SU-DHL-6 (cell line): ENCODE measurements at regions not wholly inside any gene's neighbourhood (a gene's known extent, or its start where the extent isn't known, plus 50 kb on each side); places are given as distances from the start of the nearest gene placed in this dataset.

Source experiments
- EZH2phosphoT487 ChIP-seq: fragments of 200-600 bp; sonication (generic), shearing (Covaris generic); conservative IDR thresholded peaks from 2 replicates; pipeline ENCODE4 v1.6.1; 2018; ENCODE audit warnings: mild to moderate bottlenecking, antibody characterized with exemption, low read length, moderate library complexity, mixed read lengths
- TF ChIP-seq, protein P1 (sequence below): fragments of 200-600 bp; sonication (generic); IDR thresholded peaks from one replicate; pipeline ENCODE4 v1.5.1; 2017; ENCODE audit warnings: antibody characterized with exemption, mild to moderate bottlenecking, low read length, moderate library complexity; ENCODE audit not compliant: insufficient read depth, poor library complexity, severe bottlenecking

DNA sequence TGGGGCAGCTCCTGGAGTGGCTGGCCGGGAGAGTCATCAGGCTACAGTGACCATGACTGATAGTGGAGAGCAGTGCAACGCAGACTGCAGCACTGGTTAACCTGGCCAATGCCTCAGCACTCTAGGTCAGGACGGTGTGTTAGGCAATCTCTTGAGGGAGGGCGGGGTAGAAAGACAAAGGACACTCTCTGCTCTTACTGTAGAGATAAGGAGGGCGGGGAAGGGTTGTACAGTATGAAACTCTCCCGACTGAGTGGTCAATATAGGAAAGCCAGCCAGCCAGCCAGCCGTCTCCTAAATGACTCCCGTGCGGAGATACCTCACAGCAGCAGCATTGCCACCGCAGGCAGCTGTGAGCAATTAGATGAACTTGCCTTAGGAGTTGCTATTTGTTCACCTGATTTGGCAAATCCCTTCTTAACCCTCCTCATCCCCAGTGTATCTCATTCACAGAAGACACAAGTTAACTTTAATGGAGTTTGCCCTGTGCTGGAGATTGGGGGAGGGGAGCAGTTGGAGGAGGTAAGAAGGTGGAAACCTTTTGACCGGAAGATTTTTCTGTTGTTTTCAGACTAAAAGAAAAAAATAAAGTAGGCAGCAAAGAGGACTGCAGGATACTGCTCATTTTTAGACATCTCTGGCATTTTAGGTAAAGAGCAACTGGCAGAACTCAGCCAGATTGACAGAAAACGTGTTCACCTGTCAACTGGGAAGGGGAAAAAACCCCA is 330.5 kb downstream of the HNRNPD start:
- TF ChIP-seq, protein P1, sequence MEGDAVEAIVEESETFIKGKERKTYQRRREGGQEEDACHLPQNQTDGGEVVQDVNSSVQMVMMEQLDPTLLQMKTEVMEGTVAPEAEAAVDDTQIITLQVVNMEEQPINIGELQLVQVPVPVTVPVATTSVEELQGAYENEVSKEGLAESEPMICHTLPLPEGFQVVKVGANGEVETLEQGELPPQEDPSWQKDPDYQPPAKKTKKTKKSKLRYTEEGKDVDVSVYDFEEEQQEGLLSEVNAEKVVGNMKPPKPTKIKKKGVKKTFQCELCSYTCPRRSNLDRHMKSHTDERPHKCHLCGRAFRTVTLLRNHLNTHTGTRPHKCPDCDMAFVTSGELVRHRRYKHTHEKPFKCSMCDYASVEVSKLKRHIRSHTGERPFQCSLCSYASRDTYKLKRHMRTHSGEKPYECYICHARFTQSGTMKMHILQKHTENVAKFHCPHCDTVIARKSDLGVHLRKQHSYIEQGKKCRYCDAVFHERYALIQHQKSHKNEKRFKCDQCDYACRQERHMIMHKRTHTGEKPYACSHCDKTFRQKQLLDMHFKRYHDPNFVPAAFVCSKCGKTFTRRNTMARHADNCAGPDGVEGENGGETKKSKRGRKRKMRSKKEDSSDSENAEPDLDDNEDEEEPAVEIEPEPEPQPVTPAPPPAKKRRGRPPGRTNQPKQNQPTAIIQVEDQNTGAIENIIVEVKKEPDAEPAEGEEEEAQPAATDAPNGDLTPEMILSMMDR: no peak
- TF ChIP-seq EZH2phosphoT487: no peak
